A673 (cell line): ENCODE measurements at regions not wholly inside any gene's neighbourhood (a gene's known extent, or its start where the extent isn't known, plus 50 kb on each side); places are given as distances from the start of the nearest gene placed in this dataset.

Source experiments
- BruUV-seq: library from RNA; stranded (reverse); fragments of 400-500 nt; replicated peaks from 2 replicates; lab custom pipeline; 2021; lab: Mats Ljungman, UMichigan
- CTCF ChIA-PET: fragments of 300-600 bp; sonication (Branson Sonifier 250); formaldehyde crosslinking; loops from one replicate; lab custom pipeline; 2022; ENCODE audit warnings: antibody characterized with exemption; lab: Charles Lee
- POLR2A ChIA-PET: fragments of 300-600 bp; sonication (Branson Sonifier 250); formaldehyde crosslinking; loops from one replicate; lab custom pipeline; 2022; ENCODE audit warnings: antibody characterized with exemption; ENCODE audit not compliant: low non-redundant PET; lab: Charles Lee
- DNase-seq: peaks from one replicate; pipeline ENCODE4 v3.0.0-alpha.2; 2015; ENCODE audit warnings: low spot score
- H3K27ac ChIP-seq: fragments of 200-600 bp; sonication (generic); 2 replicates; pipeline ENCODE4 v1.5.1; 2016; ENCODE audit warnings: mixed run types, low read depth, mild to moderate bottlenecking, mixed read lengths, antibody characterized with exemption, low read length; ENCODE audit not compliant: poor library complexity, severe bottlenecking
- H3K27me3 ChIP-seq: fragments of 200-600 bp; sonication (generic); replicated peaks from 2 replicates; pipeline ENCODE4 v1.6.1; 2017; ENCODE audit warnings: mixed run types, low read depth, mild to moderate bottlenecking, mixed read lengths, antibody characterized with exemption, low read length; ENCODE audit not compliant: insufficient read depth, poor library complexity
- H3K36me3 ChIP-seq: fragments of 200-600 bp; sonication (generic); 2 replicates; pipeline ENCODE4 v1.6.1; 2016; ENCODE audit warnings: mixed run types, mild to moderate bottlenecking, mixed read lengths, antibody characterized with exemption, low read length; ENCODE audit not compliant: insufficient read depth, poor library complexity, severe bottlenecking
- H3K4me1 ChIP-seq: fragments of 200-600 bp; sonication (generic); 2 replicates; pipeline ENCODE4 v1.6.1; 2017; ENCODE audit warnings: mixed run types, mild to moderate bottlenecking, mixed read lengths, antibody characterized with exemption, low read length; ENCODE audit not compliant: insufficient read depth, poor library complexity, severe bottlenecking
- H3K4me3 ChIP-seq: fragments of 200-600 bp; sonication (generic); 2 replicates; pipeline ENCODE4 v1.5.1; 2016; ENCODE audit warnings: low read depth, mixed run types, mild to moderate bottlenecking, mixed read lengths, low read length; ENCODE audit not compliant: poor library complexity, severe bottlenecking
- H3K9me3 ChIP-seq: fragments of 200-600 bp; sonication (generic); 2 replicates; pipeline ENCODE4 v1.6.1; 2016; ENCODE audit warnings: mixed run types, low read depth, mild to moderate bottlenecking, mixed read lengths, antibody characterized with exemption, low read length; ENCODE audit not compliant: poor library complexity, severe bottlenecking
- CTCF ChIP-seq: fragments of 300-800, 200-600 bp; sonication (generic); conservative IDR thresholded peaks from 2 replicates; pipeline ENCODE4 v1.5.1; 2017; ENCODE audit warnings: low read depth, mild to moderate bottlenecking, antibody characterized with exemption, low read length, moderate library complexity, mixed read lengths
- EZH2 ChIP-seq: fragments of 200-600 bp; sonication (generic); IDR thresholded peaks from 2 replicates; pipeline ENCODE4 v1.6.1; 2017; ENCODE audit warnings: borderline replicate concordance, low read depth, mild to moderate bottlenecking, mixed read lengths, antibody characterized with exemption, low read length; ENCODE audit not compliant: poor library complexity, severe bottlenecking
- intact Hi-C: fragments of 100-400 bp; cut with micrococcal nuclease; formaldehyde crosslinking; loops from one replicate; pipeline ENCODE4 v1.10.0; 2022; ENCODE audit not compliant: unreplicated experiment

GRCh38 chr1:102627145-102627544, 481.2 kb downstream of the COL11A1 start:
- intact Hi-C loops, result no loop called here
- no peaks in the 10 kb centered on the region for H3K4me1 ChIP-seq
- no peak overlapping the region for H3K27ac ChIP-seq
- no peaks in the 10 kb centered on the region for H3K36me3 ChIP-seq
- POLR2A ChIA-PET, result no interaction called here
- CTCF ChIA-PET, result no interaction called here
- no peak for DNase-seq
- no peaks in the 10 kb centered on the region for H3K27me3 ChIP-seq
- TF ChIP-seq CTCF (no peak), EZH2 (no peak)
- no peak overlapping the region for H3K4me3 ChIP-seq
- H3K9me3 ChIP-seq, result no peaks in the 10 kb centered on the region
- BruUV-seq, result no TSS peak

GRCh38 chr1:102615896-102616295, 492.4 kb downstream of the COL11A1 start:
- CTCF ChIA-PET, result no interaction called here
- Histone ChIP-seq H3K36me3 (no peaks in the 10 kb centered on the region), H3K27me3 (no peaks in the 10 kb centered on the region), H3K9me3 (no peaks in the 10 kb centered on the region), H3K4me3 (no peak overlapping the region), H3K4me1 (no peaks in the 10 kb centered on the region), H3K27ac (no peak overlapping the region)
- no TSS peak for BruUV-seq
- POLR2A ChIA-PET, result no interaction called here
- intact Hi-C loops, result no loop called here
- TF ChIP-seq CTCF, result no peak
- TF ChIP-seq EZH2, result no peak
- DNase-seq, result no peak

- no peak for TF ChIP-seq EZH2
- no peak for TF ChIP-seq CTCF
- Histone ChIP-seq H3K36me3 (no peaks in the 10 kb centered on the region), H3K9me3 (no peaks in the 10 kb centered on the region), H3K4me1 (no peaks in the 10 kb centered on the region), H3K27me3 (no peaks in the 10 kb centered on the region), H3K27ac (no peak overlapping the region), H3K4me3 (no peak overlapping the region)
- no peak for DNase-seq
- ChIA-PET POLR2A (no interaction called here), CTCF (no interaction called here)
- no TSS peak for BruUV-seq
- intact Hi-C loops, result no loop called here
These were observed 513.2 kb downstream of the COL11A1 start for GRCh38 chr1:102595106-102595505.
